H1 (cell line): ENCODE measurements at regions not wholly inside any gene's neighbourhood (a gene's known extent, or its start where the extent isn't known, plus 50 kb on each side); places are given as distances from the start of the nearest gene placed in this dataset.

Experiments used
- E2F6 ChIP-seq: IDR thresholded peaks from 2 replicates; pipeline ENCODE4 v1.6.1; 2012; ENCODE audit warnings: inconsistent platforms
- PHF8 ChIP-seq: fragments of 200-600 bp; sonication (generic); conservative IDR thresholded peaks from 2 replicates; pipeline ENCODE4 v1.7.1; 2012; ENCODE audit warnings: low read depth, mild to moderate bottlenecking, inconsistent platforms, low read length, moderate library complexity
- RAD21 ChIP-seq, 2 experiments: IDR thresholded peaks in 1 of 2; conservative IDR thresholded peaks in 1 of 2; 2 replicates each; pipeline ENCODE4 v1.6.1; 2011; ENCODE audit warnings: low read depth in 2 of 2, low read length in 2 of 2, improper control_type of control experiment in 1 of 2, inconsistent platforms in 1 of 2, mild to moderate bottlenecking in 1 of 2, moderate library complexity in 1 of 2
- SIRT6 ChIP-seq: IDR thresholded peaks from one replicate; pipeline ENCODE4 v1.7.1; 2012; ENCODE audit warnings: low read length, inconsistent platforms
- TAF1 ChIP-seq: IDR thresholded peaks from 2 replicates; pipeline ENCODE4 v1.6.1; 2011; ENCODE audit warnings: mild to moderate bottlenecking, low read depth, low read length
- USF2 ChIP-seq: IDR thresholded peaks from 2 replicates; pipeline ENCODE4 v1.6.1; 2011; ENCODE audit warnings: low read length, improper control_type of control experiment

GRCh38 chr6:21909321-21909720 lies 315.8 kb downstream of the SOX4 start (continued):
- TF ChIP-seq E2F6 (no peak), SIRT6 (no peak), PHF8 (no peak), USF2 (no peak), RAD21 (IDR thresholded peaks at IDR 0.05 in 1 of 2, conservative IDR thresholded peaks at IDR 0.05 in 1 of 2; ENCODE audit: low read depth in 2 of 2, low read length in 2 of 2) (no peak), TAF1 (no peak)
